GM21526 (cell line): ENCODE measurements at regions not wholly inside any gene's neighbourhood (a gene's known extent, or its start where the extent isn't known, plus 50 kb on each side); places are given as distances from the start of the nearest gene placed in this dataset.
"Not testable (repeated sequence)": the region's sequence is repeated elsewhere in the genome, so short reads cannot be mapped to it uniquely, and the experiment has no call there.

ENCODE experiments used
- ATAC-seq: cut with Tn5 transposase; IDR thresholded peaks from one replicate; pipeline ENCODE4 v1.9.1; 2021; ENCODE audit warnings: moderate library complexity; ENCODE audit not compliant: unreplicated experiment, low FRiP score

DNA sequence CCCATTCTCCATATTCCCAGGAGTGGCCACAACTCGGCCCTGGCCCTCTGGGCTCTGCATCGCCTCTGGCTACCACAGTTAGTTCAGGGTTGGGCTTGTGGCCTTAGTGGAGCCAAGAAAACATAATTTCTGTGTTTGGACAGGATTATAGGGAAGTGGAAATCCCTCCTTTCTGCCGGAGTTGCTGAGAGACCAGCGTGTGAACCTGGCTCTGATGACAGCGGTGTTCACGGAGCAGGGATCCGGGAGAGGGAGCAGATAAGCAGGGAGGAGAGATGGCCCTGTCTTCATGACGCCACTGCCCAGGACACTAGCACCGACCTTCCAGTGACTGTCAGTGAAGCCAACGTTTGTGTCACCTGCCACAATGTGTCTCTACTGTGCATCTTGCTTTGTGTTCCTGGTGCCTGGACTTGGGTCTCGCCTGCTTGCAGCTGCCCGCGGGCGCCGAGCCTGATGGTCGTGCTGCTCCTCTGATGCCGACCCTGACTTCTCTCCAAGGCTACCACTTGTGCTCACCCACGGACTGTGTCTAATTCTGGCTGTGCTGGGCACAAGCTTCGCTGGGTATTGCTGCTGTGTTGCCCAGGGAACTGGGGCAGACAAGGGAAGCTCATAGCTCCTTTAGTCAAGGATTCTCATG is 67.0 kb upstream of the VIPR2 start:
- ATAC-seq: no peak

DNA sequence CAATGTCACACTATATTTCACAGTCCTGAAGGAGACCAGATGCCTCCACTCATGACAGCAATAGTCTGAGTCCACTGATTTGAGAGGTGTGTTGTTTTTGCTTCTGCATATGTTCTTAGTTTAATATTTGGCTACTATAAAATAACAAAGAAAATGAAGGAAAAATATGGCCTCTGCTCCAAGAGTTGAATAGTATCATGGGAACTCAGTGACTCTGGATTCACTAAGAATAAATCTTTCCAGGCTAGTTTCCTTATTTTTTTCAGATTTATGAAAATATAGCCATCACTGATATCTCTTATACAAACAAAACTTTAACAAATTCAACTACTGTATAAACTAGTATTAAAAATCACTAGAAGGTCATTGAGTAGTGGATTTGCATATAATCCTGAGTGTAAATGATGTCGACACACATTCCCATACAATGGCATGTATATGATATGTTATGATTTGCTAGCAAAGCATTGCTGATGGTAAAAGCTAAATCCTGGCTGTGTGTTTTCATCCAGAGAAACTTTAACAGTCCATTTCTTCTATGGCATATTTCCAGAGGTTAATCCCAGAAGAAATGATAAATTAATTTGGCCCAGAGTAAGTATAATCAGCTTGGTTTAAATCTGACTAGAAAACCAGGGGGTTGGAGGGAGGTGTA is 66.0 kb upstream of the VIPR2 start:
- no peak for ATAC-seq

DNA sequence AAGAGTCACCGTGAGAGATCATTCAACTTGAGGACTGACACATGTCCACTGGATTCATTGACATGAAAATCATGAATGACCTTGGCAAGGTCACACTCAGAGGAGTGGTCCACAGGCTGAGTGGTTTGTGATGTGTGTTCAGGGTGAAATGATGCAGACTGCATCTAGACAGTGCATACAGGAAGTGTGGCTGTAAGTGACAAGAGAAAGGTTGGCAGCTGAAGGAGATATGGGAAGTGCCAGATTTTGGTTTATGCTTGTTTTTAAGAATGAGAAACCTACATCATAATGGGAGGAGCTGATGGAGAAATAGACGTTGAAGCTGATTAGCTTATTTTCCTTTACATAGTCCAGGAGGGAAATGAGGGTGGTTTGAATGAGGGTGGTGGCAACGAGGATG is 64.8 kb upstream of the VIPR2 start:
- ATAC-seq: no peak

DNA sequence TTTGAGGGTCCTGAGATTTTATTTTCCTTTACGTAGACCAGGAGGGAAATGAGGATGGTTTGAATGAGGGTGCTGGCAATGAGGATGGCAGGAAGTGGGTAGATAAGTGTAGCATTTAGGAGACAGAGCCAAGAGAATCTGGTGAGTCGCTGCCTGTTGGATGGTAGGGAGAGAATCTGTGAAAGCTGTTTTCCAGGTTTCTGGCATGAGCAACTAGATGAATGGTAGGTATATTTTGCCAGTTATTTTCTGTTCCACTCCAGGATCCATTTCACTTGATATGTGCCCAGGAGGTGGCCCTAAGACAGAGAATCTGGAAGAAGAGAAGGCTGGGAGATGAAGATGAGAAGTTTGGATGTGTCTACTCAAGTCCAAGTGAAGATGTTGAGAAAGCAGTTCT is 63.3 kb upstream of the VIPR2 start:
- ATAC-seq: no peak

DNA sequence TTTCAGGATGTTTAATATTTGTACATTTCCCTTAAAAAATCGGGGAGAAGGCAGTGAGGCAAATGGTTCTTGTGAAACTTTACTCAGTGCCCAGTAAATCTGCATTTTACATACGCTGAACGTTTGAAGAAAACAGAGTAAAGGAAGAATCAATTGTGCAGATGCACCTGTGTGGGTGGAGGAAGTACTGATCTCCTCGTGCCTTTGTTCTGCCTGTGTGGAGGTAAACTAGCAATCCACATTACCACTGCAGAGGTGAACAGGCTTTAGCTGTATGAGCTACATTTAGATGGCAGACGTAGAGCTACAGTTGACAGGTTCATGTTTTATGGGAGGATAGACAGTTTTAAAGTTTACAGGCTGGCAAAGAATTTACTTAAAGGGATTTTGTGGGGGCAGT is 62.7 kb upstream of the VIPR2 start:
- ATAC-seq: no peak

DNA sequence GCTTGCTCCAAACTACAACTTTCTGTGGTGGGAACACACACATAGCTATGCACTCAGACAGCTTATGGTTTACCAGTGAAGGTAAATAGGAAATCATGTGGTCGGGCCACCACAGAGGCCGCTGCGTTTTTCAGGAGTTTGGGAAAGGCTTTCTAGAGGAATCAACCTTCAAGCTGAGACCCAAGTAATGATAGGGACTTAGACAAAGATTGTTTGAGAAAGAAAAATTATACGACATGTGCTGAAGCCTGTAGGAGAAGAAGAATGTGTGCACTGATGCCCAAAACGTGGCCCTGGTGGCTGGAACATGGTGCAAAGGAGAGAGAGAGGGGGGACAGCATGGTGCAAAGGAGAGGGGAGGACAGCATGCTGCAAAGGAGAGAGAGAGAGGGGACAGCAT is 61.2 kb upstream of the VIPR2 start:
- no peak for ATAC-seq

DNA sequence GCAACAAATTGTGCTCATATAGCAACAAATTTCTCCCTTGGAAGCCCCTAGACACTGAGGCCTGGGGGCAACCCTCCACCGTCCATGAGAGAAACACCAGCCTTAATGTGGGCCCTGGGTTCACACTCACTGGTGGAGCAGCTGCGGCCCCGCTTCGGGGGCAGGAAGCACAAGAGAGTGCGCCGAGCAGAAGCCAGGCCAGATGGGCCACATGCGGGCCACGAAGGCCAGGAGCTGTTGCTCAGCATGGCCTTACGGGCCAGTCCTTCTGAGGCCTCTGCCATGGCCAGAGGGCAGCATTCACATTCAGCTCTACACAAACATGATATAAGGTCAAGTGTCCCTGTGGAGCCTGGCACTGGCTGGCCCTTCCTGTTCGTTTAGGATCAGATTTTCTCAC is 60.0 kb upstream of the VIPR2 start:
- ATAC-seq: no peak

DNA sequence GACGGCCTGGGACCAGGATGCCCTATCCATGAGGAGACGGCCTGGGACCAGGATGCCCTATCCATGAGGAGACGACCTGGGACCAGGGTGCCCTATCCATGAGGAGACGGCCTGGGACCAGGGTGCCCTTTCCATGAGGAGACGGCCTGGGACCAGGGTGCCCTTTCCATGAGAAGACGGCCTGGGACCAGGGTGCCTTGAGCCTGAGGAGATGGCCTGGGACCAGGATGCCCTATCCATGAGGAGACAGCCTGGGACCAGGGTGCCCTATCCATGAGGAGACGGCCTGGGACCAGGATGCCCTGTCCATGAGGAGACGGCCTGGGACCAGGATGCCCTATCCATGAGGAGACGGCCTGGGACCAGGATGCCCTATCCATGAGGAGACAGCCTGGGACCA is 58.6 kb upstream of the VIPR2 start:
- ATAC-seq: not testable (repeated sequence)

DNA sequence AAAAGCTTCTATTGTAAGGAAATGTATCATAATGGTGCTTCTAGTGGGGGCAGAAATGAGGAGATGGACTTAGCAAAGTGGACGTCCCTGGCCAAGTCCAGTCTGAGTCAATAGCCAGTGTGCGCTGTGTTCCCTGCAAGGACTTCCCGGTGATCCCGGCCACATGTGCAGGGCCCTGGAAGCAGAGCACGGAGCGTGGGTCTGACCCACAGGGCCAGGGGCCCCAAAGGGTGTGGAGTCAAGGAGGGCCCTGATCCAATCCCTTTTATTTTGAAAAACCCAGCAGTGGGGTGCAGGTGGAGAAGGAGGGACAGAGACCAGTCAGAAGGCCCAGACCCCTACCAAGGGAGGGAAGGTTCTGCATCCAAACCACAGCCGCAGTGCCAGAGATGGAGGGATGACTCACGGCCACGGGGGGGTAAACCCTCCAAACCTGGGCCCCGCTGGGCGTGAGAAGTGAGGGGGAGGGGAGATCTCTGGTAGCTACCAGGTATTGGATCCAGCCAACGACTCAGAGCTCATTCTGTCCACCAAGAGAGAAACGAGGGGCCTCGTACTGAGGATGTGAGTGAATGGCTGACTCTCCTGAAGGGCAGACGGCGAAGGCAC is 57.2 kb upstream of the VIPR2 start:
- ATAC-seq: no peak

DNA sequence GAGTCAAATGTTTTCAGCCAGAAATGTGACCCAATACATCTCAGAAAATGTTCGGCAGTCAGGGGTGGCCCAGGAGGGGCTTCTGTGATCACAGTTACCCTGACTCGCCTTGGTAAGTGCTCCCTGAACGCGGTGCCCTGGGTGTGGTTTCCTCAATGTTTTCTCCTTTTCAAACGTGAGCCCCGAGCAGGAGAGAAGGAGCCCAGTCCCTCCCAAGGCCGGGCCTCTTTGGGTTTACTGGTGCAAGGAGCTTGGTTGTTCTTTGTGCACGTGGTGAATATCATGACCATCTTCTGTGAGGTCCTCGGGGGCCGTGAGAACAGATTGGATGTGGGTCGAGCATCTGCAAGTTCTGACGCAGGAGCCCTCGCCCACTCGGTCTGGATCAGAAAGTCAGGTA is 55.8 kb upstream of the VIPR2 start:
- no peak for ATAC-seq

DNA sequence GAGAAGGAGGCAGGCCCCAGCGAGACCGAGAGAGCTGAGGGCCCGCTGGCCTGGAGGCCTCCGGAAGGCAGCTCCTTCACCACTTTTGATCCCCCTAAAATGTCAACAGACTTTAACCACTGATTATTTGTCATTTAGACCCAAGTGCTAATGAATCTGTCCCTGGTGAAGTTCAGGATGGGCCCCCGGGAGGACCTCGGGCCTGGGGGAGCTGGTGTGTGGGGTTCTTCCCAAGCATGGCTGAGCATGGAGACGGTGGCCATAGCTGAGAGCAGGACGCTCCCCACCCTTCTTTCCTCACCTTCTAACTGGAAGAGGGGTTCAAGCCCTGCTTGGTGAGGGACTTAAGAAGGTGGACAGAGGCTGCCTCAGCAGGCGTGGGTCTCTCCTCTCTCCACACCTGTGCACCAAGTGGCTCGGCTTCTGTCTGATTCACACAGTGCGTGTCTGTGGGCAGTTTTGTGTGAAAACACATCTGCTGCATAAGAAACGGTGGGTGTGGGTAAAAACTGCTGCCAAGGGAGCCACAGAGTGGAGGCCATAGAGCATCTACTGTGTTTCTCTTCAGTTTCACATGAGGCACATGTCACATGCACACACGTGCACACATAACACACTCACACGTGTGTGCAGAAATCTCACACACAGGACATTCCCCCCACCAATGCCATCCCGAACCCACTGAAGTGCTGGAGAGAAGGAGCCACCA is 53.5 kb upstream of the VIPR2 start:
- no peak for ATAC-seq

DNA sequence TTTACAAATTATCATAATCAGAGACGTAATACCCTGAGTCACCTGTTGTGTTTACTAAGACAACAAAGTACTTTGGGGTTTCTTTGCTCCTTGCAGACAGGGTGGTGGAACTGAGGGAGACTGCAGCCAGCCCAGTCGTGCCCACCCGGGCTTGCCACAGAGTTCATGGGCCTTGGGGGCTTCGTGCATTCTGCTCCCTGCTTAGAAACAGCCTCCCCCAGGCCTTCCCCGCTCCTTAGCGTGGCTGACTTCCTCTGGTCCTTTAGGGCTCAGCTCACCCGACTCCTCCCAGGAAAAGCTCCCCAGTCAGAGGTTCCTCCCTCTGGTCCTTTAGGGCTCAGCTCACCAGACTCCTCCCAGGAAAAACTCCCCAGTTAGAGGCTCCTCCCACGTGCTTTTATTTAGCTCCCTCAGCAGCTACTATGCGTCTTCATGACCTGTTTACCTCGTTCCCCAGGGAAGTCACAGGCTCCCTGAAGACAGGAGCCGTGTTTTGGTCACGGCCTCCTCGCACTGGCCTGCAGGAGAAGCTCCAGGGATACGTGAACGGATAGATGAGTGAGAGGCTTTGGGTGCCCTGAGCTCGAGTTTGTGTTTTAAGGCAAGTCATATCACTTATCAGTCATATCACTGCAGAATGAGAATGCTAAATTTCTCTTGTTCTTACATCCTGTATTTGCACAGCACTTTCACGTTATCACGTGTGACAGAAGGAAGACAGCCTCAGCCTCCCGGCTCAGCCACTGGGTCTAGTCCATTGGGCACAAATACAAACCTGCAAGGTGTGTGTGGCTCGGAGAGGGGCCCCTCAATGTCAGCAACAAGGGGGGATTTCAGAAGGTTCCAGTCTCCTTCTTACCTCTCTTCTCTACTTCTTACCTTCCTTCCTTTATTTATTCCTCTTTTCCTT is 52.7 kb upstream of the VIPR2 start:
- ATAC-seq: peak; percentile 75

DNA sequence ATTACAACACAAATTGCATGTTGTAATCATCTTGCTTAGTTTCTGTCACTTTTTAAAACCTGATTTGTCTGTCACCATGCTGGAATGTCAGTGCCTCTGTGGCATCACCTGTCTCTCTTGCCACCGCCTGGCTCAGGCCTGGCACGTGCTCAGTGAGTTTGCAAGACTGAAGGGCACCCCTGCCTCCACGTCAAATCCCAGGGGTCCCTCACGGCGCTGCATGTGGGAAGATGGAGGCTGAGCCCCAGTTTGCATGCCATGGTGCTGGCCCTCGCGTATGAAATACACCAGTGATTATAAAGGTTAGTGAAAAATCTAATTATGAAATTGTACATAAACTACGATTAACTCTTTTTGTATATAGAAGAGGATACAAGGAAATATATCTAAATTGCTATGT is 51.9 kb upstream of the VIPR2 start:
- no peak for ATAC-seq

DNA sequence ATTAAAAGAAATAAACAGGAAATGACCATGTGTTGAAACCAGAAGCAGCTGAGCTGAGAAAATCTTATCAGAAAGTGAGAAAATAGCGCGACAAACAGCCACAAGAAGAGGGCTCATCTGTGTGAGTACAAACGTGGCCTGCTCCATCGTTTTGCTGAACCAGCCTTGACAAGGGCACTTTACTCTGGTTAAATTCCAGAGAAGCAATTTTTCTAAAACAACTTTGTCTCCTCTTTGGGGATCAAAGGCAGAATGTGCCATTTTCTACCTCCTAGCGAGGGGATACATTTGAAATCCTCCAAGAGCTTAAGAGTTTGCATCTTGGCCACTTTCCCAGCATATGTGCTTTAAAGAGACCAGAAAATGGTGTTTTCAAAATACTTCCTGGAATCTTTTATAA is 51.3 kb upstream of the VIPR2 start:
- no peak for ATAC-seq
